HG03039 (cell line): ENCODE measurements at regions not wholly inside any gene's neighbourhood (a gene's known extent, or its start where the extent isn't known, plus 50 kb on each side); places are given as distances from the start of the nearest gene placed in this dataset.
"Not testable (repeated sequence)": the region's sequence is repeated elsewhere in the genome, so short reads cannot be mapped to it uniquely, and the experiment has no call there.

Source experiments
- ATAC-seq: cut with Tn5 transposase; IDR thresholded peaks from one replicate; pipeline ENCODE4 v1.9.1; 2021; ENCODE audit warnings: mild to moderate bottlenecking, moderate library complexity; ENCODE audit not compliant: unreplicated experiment

DNA sequence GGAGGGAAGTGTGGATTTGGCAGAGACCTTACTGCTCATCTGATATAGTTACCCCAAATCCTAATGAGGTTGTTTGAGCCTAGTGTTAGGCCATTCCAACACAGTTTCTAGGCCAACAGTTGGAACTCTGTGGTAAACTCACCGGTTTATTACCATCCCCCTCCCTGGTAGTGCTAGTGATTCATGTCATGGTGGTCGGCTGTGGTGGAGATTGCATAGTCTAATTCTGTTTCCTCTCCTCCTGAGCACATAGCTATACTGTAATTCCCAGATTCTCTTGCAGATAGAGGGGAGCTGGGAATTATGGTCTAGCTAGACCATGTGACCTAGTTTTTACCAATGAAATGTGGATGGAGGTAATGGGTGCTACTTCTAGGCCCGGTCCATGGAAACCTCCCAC, 123.7 kb upstream of the KIF26B start:
- no peak for ATAC-seq

DNA sequence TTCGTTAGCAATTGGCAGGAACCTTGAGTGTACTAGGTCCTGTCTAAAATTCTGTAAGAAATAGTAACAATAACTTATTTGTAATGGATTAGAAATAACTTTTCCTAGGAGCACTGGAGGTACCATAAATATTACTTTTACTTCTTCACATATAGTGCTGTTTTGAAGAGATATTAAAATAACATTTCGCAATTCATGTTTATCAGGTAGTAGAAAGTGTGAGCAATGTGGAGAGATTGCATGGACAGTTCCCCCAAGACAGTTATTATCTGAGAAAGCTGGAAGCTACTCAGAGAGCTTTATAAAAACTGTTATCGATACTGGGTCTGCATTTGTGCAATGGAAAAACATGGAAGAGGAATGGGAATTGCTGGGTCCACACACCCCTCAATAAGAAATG, 128.5 kb upstream of the KIF26B start:
- ATAC-seq, result no peak

DNA sequence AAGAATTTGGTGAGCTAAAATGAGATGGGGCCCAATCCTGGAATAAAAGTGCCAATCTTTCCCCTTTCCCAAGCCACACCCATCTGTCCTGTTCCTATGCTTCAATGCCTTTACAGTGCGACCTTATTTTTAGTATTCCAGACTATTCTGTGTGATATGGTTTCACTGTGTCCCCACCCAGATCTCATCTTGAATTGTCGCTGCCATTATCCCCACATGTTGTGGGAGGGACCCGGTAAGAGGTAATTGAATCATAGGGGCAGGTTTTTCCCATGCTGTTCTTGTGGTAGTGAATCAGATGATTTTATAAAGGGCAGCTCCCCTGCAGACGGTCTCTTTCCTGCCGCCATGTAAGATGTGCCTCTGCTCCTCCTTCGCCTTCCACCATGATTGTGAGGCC, 129.3 kb upstream of the KIF26B start:
- ATAC-seq, result no peak

DNA sequence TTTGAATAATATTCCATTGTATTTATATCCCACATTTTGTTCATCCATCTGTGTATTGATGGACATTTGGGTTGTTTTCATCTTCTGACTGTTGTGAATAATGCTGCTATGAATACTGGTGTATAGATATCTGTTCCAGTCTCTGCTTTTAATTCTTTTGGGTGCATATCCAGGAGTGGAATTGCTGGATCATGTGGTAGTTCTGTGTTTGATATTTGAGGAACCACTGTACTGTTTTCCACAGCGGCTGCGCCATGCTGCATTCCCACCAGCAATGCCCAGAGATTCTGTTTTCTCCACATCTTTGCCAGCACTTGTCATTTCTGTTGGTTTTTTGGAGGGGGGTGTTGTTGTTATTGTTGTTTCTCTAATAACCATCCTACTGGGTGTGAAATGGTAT, 131.6 kb upstream of the KIF26B start:
- no peak for ATAC-seq

DNA sequence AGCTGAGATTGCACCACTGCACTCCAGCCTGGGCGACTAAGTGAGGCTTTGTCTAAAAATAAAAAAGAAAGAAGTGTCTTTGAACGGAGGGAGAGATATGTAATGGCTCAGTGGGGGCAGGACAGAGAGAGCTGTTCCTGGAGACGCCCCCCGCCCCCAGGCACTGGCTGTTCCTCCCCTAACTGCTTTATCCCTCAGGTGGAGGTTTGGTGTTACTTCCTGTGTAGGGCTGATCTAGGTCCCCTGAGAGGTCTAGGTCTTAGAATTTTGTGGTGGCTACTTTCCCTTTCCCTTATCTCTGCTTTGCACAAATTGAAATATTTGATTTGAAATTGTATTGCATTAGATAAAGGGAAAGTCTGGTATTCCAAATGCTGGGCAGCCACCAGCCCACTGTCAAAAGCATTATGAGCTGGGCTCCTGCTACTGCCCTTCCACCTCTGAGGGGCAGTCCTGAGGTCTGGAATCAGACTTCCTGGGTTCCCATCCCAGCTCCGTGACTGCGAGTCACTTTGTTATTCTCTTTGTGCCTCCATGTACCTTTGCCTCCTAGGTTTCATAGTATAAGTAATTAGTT, 134.8 kb upstream of the KIF26B start:
- no peak for ATAC-seq

DNA sequence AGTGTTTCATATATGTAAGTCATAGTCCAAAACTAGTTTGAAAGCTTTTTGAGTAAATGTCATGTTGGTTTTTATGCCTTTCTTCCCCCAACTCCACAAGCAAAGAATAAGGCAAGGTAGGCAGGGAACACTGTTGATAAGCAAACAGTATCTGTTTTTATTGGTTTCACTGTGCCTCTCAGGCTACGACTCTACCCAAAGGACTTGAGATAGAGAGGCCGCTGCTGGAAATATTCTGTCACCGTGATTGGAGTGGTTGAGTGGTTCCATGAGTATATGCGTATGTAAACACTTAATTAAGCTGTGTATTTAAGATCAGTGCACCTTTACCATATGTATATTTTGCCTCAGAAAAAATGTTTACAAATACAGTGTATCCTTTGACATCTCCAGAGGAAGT, 138.1 kb upstream of the KIF26B start:
- ATAC-seq, result no peak

DNA sequence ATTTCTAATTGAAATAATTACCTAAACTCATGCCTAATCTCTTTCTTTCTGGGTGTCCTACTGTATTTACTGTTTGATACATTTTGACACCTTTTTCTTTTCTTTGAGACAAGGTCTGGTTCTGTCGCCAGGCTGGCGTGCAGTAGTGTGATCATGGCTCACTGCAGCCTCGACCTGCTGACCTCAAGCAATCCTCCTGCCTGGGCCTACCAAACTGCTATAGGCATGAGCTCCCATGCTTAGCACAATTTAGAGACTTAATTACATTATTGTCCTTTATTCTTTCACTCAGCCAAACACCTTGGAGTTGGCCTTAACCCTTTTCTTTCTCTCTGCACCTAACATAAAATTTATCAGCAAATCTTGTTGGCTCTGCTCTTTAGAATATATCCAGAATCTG, 139.8 kb upstream of the KIF26B start:
- no peak for ATAC-seq

DNA sequence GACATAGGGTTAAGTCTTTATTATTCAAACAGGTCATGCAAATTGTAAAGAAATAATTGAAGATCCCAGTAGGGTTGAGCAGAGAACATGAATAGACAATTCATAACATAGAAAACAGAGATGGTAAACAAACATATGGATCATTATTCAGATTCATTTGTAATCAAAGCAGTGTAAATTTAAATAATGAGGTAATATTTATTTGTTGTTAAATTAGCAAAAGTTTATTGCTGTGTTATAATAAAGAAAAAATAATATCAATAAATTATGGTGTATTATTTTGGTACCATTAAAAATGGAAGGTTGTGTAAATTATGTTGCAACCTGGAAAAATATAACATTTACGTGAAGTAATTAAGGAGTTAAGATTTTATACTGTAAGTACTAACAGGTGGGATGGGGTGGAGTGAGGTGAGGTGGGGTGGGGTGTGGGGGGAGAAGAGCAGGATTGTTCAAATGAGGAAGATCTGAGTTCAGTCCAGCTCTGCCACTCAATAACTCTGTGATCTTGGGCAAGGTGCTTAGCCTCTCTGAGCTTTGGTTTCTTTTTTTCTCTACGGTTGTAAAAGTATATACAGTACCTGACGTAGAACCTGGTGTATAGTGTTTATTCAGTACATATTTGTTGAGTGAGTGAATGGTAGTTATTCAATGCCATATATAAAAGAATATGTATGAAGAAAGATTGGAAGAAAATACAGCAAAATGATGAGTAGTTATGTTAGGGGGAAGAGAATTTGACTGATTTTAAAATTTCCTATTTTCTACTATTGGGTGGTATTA, 140.3 kb upstream of the KIF26B start:
- no peak for ATAC-seq

DNA sequence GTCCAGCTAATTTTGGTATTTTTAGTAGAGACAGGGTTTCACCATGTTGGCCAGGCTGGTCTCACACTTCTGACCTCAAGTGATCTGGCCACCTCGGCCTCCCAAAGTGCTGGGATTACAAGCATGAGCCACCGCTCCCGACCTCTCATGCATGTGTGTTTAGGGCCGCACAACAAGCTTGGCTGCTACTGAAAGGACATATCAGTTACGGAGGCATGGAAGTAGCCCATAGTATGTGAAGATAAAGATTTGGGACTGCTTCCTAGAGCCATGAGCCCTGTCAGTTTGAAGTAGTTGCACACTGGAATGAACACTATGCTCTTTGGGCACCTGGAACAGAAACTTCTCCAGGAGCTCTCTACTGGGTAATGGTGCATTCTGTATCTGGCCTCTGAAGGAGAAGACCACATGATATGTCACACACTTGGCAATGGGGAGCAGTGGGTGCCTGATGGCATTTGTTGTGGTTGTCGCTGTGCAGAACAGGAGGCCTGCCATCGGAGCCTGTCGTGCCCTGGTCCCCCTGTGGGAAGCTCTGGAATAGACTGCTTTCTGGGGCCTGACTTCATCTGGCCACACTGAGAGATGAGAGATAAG, 144.7 kb upstream of the KIF26B start:
- ATAC-seq, result no peak

DNA sequence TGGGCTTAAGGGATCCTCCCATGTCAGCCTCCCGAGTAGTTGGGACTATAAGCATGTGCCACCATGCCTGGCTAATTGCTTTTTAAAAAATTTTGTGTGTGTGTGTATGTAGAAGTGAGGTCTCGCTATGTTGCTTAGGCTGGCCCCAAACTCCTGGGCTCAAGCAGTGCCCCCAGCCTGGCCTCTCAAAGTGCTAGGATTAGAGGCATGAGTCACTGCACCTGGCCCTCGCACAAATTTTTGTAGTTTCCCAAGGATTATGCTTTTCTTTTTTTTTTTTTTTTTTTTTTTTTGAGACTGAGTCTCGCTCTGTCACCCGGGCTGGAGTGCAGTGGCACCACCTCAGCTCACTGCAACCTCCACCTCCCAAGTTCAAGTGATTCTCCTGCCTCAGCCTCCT, 144.4 kb upstream of the HNRNPU start:
- ATAC-seq, result no peak

DNA sequence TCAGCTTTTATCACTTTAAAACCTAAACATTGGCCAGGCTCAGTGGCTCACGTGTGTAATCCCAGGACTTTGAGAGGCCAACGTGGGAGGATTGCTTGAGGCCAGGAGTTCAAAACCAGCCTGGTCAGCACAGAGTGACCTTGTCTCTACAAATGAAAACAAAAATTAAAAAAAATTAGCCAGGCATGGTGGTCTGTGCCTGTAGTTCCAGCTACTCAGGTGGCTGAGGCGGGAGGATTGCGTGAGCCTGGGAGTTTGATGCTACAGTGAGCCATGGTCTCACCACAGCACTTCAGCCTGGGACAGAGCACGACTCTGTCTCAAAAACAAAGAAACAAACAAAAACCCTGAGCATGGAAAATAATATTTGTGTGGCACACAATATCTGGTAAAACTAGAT, 143.5 kb upstream of the HNRNPU start:
- no peak for ATAC-seq

DNA sequence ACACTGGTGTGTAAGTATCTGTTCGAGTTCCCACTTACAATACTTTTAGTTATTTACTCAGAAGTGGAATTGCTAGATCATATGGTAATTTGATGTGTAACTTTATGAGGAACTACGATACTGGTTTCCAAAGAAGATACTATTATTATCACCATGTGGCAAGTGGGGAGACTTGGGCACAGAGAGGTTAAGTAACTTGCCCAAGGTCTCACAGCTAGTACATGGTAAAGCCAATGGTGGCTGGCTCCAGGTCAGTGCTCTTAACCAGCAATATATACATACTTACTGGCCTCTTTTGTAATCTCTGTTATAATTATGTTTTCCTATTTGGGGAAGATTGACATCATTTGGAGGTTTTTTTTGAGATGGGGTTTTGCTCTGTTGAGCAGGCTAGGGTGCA, 138.9 kb upstream of the HNRNPU start:
- ATAC-seq, result no peak

DNA sequence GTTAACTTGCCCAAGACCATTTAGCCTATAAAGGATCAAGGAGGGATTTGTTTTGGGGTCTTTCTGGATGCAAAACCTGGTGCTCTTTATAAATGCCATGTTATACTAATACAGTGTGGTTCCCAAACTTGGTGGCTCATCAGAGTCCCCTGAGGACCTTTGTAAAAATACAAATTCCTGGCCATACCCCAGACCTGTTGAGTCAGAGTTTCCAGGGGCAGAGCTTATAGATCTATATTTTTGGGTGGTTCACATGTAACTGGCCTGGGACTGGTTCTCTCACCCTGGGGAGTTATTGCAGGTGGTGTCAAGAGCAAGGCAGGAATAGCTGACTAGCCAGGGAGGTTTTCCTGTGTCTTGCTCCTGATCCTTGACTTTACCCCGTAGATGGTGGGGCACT, 136.9 kb upstream of the HNRNPU start:
- ATAC-seq, result no peak

DNA sequence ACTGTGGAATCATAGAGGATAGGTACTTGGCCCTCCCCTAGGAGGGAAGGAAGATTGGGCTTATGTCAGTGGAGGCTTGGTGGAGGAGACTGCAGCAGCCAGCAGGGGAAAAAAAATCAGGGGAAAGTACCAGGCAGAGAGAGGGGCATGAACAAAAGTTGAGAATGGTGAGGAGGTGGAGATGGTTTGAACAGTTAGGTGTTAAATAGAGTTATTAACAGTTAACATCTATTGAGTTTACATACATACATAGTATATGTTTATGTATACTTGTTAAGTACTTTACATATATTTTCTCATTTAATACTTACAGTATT, 136.5 kb upstream of the HNRNPU start:
- no peak for ATAC-seq

DNA sequence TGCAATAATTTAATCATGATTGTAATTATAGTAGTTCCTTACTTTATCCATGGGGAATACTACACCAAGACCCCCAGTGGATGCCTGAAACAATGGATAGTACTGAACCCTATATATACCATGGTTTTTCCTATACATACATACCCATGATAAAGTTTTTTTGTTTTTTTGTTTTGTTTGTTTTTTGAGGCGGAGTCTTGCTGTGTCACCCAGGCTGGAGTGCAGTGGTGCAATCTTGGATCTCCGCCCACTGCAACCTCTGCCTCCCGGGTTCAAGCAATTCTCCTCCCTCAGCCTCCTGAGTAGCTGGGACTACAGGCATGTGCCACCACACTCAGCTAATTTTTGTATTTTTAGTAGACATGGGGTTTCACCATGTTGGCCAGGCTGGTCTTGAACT, 135.3 kb upstream of the HNRNPU start:
- ATAC-seq, result not testable (repeated sequence)

DNA sequence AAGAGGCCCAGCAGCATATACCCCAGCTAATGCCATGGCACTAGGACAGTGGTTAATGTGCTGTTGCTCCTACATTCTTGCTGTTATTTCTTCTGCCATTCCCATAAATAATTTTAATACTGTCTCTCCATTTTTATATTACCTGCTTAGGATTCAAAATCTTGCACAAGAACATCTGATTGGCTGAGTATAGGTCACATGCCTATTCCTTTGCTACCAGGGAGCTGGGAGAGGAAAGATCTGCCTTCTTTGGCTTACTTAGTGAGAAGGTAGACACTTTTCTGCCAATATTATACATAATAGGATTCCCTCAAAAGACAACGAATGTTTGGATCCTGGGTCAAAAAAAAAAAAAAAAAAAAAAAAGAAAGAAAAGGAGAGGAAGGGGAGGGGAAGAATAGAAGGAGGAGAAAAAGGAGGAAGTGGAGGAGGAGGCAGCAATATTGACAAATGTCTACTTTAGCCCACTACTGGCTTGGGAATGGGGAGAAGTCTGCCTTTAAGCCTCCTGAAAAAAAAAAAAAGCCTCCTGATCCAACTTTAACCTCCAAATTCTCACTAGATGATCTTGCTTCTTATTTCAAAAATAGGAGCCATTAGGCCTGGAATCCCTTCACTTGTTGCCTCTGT, 134.5 kb upstream of the HNRNPU start:
- no peak for ATAC-seq

DNA sequence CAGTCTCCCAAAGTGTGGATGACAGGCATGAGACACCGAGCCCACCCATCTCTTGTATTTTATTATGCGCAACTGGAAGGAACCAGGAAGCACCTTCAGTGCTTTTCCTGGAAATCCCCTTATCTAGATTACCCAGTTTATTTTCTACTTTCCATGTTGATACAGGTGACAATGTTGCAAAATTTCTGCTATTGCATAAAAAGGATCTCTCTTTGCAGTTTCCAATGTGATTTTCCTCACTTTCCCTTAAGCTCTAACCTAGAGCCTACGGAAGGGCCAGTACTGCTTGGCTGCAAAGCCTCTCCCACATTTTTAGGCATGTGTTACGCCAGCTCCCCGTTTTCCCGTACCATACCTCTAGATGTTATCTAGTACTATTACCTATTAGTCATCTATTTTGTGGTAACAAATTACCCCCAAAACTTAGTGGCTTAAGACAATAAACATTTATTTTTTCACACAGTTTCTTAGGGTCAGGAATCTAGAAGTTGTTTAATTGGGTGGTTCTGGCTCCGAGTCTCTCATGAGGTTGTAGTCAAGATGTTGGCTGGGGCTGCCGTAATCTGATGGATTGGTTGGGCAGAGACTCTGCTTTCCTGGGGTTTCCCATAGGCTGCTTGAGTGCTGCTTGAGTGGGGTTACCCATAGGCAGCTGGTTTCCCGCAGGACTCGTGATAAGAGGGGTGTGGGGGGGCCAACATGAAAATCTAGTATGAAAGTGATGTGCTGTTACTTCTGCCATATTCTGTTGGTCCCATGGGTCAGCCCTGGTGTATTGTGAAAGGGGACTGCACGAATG, 131.5 kb upstream of the HNRNPU start:
- ATAC-seq, result no peak

DNA sequence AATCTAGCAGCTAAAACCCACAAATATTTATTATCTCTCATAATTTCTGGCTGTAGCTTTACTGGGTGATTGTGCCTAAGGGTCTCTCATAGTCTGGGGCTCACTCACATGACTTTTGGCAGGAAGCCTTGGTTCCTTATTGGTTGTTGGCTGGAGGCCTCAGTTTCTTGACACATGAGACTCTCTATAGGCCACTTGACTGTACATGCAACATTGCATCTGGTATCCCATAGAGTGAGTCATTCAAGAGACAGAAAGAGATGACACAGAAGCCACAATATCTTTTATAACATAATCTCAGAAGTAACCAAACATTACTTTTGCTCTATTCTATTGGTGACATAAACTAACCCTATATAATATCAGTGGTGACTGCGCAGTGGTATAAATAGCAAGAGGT, 128.5 kb upstream of the HNRNPU start:
- ATAC-seq, result no peak

DNA sequence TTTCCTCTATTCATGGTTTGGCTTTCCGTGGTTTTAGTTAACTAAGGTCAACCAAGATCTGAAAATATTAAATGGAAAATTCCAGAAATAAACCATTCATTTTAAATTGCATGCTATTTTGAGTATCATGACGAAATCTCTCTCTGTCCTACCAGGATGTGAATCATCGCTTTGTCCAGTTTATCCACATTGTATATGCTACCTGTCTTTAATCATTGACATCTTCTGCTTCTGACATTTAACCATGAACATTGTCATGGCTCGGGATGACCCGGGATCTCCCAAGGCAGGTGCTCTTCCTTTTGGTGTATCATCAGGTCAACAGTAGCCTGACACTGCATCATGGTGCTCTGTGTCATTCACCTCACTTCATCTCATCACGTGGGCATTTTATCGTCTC, 125.5 kb upstream of the HNRNPU start:
- ATAC-seq, result no peak

DNA sequence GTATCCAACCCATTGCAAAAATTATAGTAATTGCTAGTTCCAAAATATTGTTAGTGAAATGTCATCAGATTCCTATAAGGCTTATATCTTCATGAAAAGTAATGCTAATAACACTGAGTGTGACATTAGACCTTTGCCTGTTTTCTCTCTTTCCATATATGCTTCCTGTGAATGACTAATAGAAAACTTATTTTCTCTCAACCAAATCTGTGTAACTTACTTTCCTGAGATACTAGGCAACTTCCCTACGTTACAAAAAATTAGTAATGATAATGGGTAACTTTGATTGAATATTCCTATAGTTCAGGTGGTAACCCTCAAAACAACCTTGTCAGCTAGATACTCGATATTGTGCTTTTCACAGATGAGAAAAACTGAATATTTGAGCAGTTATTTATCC, 124.2 kb upstream of the HNRNPU start:
- ATAC-seq, result no peak

DNA sequence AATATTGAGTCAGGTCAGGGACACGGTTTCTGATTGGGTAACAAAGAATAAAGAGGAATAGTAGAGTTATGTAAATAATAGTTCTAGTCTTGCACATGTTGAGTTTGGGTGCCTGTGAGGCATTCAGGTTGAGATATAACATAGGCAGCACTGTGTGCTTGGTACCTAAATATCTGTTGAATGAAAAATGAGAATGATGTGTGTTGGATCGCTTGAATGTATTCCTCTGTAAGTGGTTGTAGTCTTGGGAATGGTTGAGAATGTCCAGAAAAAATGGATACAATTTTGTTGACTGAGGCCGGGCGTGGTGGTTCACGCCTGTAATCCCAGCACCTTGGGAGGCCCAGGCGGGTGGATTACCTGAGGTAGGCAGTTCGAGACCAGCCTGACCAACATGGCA, 116.3 kb upstream of the HNRNPU start:
- ATAC-seq, result no peak

DNA sequence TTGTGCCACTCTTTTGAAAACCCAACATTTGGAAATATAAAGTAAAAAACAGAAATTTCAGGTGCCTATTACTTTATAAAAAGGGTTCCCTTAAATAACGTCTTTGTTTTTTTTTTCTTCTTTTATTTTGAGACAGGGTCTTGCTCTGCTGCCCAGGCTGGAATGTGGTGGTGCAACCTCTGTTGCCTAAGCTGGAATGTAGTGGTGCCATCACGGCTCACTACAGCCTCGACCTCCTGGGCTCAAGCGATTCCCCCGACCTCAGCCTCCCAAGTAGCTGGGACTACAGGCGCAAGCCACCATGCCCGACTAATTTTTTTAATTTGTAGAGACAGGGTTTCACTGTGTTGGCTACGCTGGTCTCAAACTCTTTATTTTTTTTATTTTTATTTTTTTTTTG, 110.2 kb upstream of the HNRNPU start:
- no peak for ATAC-seq
